LNCAP (cell line): ENCODE measurements at regions not wholly inside any gene's neighbourhood (a gene's known extent, or its start where the extent isn't known, plus 50 kb on each side); places are given as distances from the start of the nearest gene placed in this dataset.

ENCODE experiments used
- TF ChIP-seq, protein P1 (sequence below): fragments of 450-650 bp; IDR thresholded peaks from 2 replicates; pipeline ENCODE4 v1.5.1; 2017; ENCODE audit warnings: mild to moderate bottlenecking

DNA sequence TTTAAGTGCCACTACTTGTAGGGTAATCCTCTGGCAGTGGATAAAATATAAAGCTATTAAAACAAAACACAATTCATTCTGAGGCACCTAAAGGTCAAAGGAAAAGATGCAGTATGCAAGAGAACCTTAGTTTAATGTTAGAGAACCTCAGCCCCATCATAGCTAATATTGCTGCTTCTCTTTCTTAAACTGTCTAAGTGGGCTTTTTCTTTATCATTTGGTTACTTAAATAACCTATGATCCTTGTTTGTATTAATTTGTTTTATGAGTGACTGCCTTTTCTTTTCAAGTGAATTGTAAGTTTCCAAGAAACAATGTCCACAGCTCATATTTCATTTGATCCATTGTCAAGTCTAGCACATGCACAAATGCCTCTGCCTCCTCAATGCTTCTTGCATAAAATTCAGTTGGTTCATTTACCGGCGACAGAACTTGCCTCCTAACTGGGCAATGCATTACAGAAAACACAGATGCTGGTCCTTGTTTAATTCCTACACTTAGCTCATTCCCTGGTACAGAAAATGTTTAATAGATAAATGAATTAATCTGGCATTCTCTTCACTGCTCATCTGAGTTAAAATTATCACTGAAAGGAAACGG is 1049.8 kb downstream of the OLFM4 start:
- TF ChIP-seq, protein P1, sequence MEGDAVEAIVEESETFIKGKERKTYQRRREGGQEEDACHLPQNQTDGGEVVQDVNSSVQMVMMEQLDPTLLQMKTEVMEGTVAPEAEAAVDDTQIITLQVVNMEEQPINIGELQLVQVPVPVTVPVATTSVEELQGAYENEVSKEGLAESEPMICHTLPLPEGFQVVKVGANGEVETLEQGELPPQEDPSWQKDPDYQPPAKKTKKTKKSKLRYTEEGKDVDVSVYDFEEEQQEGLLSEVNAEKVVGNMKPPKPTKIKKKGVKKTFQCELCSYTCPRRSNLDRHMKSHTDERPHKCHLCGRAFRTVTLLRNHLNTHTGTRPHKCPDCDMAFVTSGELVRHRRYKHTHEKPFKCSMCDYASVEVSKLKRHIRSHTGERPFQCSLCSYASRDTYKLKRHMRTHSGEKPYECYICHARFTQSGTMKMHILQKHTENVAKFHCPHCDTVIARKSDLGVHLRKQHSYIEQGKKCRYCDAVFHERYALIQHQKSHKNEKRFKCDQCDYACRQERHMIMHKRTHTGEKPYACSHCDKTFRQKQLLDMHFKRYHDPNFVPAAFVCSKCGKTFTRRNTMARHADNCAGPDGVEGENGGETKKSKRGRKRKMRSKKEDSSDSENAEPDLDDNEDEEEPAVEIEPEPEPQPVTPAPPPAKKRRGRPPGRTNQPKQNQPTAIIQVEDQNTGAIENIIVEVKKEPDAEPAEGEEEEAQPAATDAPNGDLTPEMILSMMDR = no peak

DNA sequence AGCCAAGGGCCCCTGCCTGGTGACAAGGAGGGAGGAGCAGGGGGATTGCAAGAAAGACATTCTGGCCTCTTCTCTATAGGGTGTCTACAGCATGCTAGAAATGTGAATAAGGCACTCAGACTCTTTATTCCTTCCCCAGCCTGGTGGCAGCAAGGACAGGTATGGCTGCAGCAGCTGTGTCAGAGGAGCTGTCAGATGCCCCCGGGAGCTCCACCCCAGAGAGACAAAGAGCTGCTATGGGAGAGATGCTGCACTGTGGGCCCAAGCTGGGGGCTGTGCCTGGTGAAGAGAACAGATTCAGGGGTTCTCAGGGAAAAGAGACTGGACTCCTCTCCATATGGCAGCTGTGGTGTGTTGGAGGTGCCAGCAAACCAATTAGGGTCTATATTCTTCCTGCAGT is 1063.3 kb downstream of the OLFM4 start:
- TF ChIP-seq, protein P1 = no peak

DNA sequence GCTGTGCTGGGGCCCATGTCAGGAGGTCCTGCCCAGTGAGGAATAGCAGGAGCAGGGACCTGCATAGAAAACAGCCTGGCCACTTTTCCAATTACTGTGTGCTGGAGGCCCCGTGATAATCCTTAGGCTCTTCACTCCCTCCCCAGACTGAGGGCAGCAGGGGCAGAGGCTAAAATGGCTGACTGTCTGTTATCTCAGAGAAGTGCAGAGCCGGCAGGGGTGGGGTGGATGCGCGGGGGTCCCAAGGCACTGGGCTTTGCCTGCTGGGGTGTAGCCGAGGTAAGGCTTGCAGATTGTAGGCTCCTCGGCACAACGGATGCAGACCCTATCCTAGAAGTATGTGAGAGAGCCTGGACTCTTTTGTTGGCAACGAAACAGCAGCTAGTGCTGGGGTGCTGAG is 1064.1 kb downstream of the OLFM4 start:
- TF ChIP-seq, protein P1 = no peak

DNA sequence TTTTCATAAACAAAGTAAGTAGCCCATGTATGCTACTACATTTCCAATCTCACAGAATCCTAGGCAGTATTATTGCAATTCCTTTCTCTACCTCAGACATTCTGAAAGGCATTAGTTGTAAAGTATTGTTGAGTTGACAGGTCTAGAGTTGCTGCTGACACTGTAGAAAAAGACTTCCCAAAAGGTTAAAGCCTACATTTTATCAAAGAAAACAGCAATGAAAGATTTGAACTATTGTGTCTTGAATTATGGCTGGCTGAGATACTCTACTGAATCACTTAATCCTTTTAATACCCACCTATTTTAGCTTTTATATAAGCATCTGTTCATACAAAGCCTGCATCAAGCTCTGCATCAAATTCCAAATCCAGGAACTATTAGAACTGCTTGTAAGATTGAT is 1082.0 kb downstream of the OLFM4 start:
- TF ChIP-seq, protein P1 = no peak

DNA sequence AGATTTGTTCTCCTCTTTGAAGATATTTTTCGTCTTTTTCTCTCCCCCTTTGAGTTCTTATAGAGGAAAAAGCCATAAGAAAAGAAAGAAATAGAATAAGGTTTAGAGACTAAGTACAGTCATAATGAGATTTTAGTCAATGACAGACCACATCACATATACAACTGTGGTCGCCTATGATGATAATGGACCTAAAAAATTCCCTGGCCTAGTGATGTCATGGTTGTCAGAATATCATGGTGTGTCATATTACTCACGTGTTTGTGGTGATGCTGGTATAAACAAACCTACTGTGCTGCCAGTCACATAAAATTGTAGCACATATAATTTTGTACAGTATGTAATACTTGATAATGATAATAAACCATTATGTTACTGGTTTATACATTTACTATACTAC is 1096.1 kb downstream of the OLFM4 start:
- TF ChIP-seq, protein P1 = no peak

DNA sequence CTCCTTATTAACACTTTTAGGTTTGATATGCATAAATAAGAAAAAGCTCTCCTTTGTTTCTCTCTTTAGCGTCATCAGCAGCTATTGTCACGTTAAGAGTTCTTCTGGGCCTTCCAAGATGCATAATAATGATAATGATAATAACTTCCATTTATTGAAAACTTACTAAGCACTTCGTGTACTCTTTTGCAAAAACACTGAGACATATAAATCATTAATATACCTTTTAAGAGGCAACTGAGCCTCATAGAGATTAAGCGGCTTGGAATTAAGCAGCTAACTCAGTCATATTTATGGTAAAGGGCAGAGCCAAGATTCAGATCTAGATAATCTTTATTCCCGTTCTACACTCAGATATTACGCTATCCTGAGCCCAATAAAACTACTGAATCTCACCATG is 1105.1 kb downstream of the OLFM4 start:
- TF ChIP-seq, protein P1 = no peak

DNA sequence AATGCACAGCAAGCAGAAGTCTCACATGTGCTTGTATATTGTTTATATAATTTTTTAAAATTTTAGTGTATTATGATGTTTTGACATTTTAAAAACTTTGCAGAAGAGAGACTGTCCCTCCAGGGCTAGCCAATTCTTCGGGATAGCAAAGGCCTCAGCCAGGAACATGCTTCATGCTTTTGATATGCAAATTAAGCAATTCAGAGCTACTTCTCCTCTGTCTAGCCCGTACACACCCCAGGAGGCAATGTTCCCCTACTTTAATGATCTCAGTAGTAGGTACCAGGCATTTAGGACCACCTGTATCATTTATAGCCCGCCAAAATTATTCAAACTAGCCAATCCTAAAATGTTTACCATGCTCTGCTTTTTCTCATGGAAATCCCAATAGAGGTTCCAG is 1116.2 kb downstream of the OLFM4 start:
- TF ChIP-seq, protein P1 = no peak

DNA sequence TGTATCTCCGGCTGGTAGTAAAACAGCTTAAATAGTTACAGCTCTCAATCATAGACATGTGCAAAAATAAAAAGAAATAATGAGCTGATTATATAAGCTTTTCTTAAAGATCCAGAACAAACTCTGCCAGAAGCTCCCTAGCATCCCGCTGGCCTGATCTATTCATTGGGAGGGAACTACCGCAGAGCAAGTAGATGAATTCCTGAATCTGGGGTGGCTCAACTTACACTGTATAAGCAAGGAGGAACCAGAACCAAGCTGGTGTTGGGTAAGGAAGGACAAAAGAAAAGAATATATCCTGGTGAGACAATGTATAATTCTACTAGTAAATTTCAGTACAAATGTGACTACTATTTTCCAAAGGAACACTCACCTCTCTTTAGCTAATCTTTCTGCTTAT is 1122.2 kb downstream of the OLFM4 start:
- TF ChIP-seq, protein P1 = no peak
